UCSD-AML1 (cell line): ENCODE measurements at regions not wholly inside any gene's neighbourhood (a gene's known extent, or its start where the extent isn't known, plus 50 kb on each side); places are given as distances from the start of the nearest gene placed in this dataset.

Source experiments
- DNase-seq: peaks from one replicate; lab custom pipeline; 2025; ENCODE audit not compliant: unreplicated experiment; lab: John Stamatoyannopoulos, UW

DNA sequence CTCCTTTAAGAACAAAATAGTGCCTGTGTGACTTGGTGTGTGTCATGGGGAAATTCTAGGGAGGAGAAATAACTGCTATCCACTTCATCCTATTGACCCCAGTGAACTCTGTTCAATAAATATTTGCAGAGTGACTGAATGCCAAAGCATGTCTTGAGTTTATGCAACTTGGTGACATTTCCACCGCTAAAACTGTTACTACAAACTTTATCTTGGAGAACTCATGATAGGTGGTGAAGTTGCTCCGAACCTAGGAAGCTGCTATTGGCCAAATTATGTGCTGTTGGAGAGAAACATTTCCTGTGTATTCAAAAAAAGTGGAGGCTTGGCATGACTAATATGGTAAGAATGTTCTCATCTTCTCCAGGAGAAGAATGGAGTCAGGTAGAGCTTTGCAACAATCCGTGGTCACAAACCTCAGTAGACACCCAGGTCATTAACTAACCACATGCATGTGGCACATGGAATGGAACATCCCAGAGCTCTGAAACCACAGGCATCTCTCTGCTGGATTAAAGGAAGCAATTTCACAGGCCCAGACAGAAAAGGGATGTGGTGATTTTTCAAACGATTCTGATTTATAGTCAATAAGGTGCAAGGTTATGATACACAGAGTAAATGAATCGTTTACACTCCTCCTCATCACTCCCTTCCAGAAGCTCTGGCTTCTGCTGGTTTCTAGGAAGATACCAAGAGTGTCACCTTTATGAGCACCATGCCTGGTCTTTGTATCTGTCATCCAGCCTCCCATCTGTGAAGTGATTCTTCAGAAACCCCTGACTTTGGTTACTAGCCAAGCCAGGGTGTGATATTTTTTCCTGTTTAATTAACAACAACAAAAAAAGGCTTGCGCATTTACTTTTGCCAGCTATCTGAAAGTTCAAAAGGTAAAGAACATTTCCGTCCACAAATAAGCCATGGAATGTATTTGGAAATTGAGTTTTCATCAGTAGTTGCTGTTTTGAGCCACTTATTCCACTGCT is 361.1 kb downstream of the TGFB2 start:
- no peak for DNase-seq

- no peak for DNase-seq
These were observed 365.9 kb downstream of the TGFB2 start for GRCh38 chr1:218711001-218711400.

- DNase-seq, result no peak
These were observed 366.9 kb downstream of the TGFB2 start for GRCh38 chr1:218711884-218712674.

DNA sequence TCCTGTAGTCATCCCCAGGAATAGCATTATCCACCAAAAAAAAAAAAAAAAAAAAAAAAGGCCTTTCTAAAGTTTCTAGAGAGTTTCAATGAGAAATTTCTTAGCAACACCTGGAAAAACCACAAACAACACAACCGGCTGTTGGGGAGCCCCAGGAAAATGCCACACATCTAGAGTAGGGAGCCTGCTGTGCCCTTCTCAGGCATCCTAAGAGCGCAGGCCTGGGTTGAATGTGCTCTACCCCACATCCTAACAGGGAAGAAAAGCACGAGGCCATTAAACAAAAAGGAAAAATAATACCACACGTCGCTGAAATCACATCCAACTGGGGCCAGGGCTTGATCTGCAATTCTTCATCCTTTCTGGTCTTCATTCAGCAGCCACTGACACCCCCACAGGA is 367.5 kb downstream of the TGFB2 start:
- no peak for DNase-seq

DNA sequence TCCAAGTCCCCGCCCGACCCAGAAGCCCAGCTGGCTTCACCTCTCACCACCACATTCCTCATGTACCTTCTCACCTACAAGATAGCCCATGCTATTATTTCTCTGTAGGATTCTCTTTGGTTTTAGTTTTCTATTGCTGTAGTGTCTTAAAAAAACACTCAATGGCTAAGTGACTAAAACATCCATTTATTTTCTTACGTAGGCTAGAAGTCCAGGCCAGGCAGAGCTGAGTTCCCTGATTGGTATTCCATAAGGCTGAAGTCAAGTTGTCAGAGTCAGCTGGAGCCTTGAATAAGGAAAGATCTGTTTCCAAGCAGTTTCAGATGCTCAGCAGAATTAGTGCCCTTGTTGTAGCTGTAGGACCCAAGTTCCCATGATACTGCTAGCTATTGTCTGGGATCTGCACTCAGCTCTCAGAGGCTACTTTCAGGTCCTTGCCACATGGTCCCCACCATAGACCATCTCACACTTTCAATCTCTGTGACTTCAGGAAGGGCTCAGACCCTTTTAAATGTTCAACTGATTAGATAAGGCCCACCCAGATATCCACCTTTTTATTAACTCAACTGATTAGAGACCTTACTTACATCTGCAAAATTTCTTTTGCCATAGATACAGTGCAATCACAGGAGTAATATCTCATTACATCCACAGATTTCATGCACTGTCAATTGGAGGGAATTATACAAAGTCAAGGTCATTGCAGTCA is 371.0 kb downstream of the TGFB2 start:
- no peak for DNase-seq

DNA sequence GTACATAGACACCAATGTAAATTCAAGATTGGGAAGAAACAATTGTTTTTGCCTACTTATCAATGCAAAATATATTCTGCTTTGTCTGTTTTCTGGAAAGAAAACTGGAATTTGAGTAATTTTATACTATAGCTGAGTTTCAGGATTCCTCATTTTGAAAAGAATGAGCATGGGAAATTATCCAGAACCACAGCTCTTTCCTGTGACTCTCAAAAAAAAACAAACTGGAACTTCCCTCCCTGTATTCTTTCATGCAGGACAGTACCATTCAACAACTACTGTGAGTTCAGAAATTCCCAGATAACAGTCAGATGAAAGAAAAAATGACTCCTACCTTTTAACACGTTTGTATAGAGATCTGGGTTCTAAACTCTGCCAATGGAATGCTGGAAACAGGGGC is 372.4 kb downstream of the TGFB2 start:
- no peak for DNase-seq

- DNase-seq, result no peak
These were observed 373.1 kb downstream of the TGFB2 start for GRCh38 chr1:218718206-218718605.

- DNase-seq, result no peak
These were observed 373.8 kb downstream of the TGFB2 start for GRCh38 chr1:218718977-218719376.

DNA sequence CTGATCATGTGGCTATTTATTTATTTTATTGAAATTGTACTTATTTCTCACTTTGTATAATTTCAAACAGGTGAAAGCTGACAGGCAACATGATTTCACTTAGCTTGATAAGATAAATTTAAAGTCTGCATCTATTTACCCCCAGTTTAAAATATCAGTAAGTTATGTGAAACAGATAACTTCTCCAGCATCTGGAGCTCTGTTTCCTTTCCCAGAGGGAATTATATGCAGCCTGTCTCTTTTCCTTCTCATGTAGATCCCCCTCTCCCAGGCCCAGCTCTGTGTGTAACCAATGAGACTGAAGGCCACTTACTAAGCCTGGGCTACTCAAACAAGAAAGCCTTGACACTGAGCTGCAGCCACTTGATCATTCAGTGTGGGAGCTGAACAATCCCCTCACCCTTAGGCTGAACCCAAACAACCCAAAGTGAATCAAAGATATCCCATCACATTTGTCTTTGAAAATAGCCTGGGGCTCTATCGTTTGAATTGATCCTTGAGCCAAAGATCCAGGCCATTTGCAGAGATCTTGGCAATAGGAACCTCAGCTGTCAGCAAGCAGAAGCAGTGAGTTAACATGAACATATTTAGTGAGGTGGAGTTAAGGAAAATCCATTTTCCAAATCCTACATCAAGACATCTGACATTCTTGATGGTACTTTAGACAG is 383.9 kb downstream of the TGFB2 start:
- DNase-seq, result no peak

DNA sequence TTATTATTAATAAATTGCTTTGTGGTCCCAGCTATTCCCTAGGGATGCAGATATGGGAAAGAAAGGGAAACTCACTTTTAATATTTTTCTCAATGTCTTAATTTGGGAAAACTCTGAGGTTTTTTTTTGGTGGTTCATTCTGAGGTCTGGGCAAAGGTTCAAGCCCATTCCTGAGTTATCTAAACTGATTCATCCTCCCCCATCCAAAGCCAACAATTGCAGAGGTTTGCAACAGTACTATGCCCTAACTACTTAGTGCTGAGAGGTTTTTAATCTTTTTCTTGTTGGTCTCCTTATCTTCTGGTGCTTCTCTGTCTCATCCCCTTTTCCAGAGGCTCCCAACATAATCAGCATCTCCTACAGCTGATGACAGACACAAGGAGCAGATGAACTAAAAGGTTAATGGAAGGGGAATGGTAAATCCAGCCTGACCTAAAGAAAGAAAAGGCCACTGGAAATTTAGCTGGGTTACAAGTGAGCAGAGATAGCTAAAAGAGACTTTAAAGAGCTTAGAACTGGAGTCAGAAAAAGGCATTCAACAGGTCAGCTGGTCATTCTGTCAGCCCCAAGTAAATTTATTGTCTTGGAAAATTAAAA is 390.4 kb downstream of the TGFB2 start:
- DNase-seq, result no peak

GRCh38 chr1:218739426-218739825 is 394.3 kb downstream of the TGFB2 start:
- DNase-seq, result no peak

GRCh38 chr1:218741852-218742251 is 396.7 kb downstream of the TGFB2 start:
- no peak for DNase-seq

- no peak for DNase-seq
These were observed 397.5 kb downstream of the TGFB2 start for GRCh38 chr1:218742467-218743262.

DNA sequence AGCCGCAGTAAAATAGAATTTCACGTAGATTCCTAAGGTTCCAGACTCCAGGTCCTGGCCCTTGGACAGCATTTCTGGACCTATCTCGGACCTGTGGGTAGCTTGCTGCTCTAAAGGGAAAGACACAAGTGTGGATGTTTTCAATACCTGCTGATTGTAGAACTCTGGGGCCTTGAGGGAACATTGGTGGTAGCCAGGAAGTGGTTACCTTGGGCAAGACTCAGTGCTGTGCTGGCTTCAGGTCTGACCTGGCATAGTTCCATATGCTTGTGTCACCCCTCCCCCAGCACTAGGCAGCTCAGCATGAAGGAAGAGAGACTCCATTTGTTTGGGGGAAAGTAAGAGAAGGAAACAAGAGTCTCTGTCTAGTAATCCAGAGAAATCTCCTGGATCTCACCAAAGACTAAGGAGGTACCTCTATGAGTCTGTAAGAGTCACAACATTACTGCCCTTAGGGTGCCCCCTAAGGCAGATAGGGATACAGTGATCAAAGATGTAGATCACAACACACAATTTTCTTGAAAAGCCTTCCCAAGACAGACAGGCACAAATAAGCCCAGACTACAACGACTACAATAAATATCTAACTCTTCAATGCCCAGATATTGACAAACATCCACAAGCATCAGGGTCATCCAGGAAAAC is 398.8 kb downstream of the TGFB2 start:
- DNase-seq, result no peak

GRCh38 chr1:218748071-218748470 is 402.9 kb downstream of the TGFB2 start:
- DNase-seq, result no peak

GRCh38 chr1:218750216-218750970 is 405.3 kb downstream of the TGFB2 start:
- DNase-seq, result no peak

DNA sequence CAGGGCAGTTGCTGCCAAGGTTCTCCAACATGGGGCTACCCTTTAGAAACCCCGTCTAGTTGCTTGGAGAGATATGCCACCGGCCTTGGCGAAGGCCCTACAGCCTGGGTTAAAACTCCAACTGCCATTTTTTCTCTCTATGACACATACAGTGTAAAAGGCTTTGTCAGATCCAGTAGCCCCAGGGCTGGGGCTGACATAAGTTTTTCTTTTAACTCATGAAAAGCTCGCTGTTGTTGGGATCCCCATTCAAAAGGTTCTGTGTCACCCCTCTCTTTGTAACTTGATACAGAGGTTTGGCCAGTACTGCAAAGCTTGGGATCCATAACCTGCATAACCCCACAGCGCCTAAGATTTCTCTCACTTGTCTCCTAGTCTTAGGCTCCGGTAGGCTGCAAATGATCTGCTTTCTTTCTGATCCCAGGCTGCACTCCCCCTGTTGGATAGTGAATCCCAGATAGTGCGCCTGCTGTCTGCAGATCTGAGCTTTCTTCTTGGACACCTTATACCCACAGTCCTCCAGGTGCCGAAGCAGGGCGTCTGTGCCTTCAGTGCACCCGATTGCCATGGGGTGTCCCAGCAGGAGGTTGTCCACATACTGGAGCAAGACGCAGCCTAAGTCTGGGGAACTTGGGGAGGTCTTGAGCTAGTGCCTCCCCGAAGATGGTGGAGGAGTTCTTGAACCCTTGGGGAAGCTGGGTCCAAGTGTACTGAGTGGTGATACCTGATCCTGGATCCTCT is 406.2 kb downstream of the TGFB2 start:
- DNase-seq, result no peak

- no peak for DNase-seq
These were observed 407.0 kb downstream of the TGFB2 start for GRCh38 chr1:218752126-218752525.
